ENCODE measurements at regions not wholly inside any gene's neighbourhood (a gene's known extent, or its start where the extent isn't known, plus 50 kb on each side); places are given as distances from the start of the nearest gene placed in this dataset.

DNA sequence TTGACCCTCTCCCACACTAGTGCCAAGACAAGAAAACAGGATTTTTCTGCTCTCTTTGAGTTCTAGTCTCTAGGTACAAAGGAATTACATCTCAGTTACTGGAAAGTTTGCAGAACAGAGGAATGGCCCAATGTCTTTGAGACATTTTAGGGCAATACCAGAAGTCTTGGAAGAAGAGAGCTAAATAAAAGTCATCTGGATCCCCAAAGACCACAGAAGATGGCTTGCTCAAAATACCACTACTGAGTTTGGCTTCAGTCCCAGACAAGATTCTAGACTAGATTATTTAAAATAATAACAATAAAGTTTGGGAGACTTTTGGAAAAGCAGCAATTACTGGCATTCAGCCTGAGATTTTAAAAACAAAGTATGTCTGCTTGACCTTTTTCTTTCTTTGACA lies 61.9 kb upstream of the HK2 start:
- TF ChIP-seq CTCF (IDR thresholded peaks at IDR 0.05), result no peak
- TF ChIP-seq POLR2A (IDR thresholded peaks at IDR 0.05), result no peak
